IMR-90 (cell line): ENCODE measurements at regions not wholly inside any gene's neighbourhood (a gene's known extent, or its start where the extent isn't known, plus 50 kb on each side); places are given as distances from the start of the nearest gene placed in this dataset.

ENCODE experiments used
- ATAC-seq: fragments of 200-7000 bp; cut with Tn5 transposase; 2 replicates; pipeline ENCODE4 v1.9.1; 2020; ENCODE audit warnings: low read depth, mild to moderate bottlenecking, moderate library complexity
- BruUV-seq: library from RNA; stranded (reverse); fragments of 400-500 nt; replicated peaks from 2 replicates; lab custom pipeline; 2021; lab: Mats Ljungman, UMichigan
- CTCF ChIA-PET: fragments of 300-600 bp; formaldehyde crosslinking; extraction: SDS; loops from one replicate; lab custom pipeline; 2021; ENCODE audit warnings: antibody characterized with exemption; lab: Yijun Ruan, JAX
- POLR2A ChIA-PET: fragments of 300-600 bp; sonication (Branson Sonifier 250); formaldehyde crosslinking; loops from one replicate; lab custom pipeline; 2022; ENCODE audit warnings: antibody characterized with exemption; ENCODE audit not compliant: unreplicated experiment; lab: Charles Lee
- DNase-seq: peaks from one replicate; pipeline ENCODE4 v3.0.0; 2013
- H2AFZ ChIP-seq: replicated peaks from 2 replicates; pipeline ENCODE3; 2013; ENCODE audit warnings: low read length, mild to moderate bottlenecking; ENCODE audit not compliant: poor library complexity
- H2AK5ac ChIP-seq: 2 replicates; pipeline ENCODE4 v1.6.1; 2013; ENCODE audit warnings: low read depth, low read length, inconsistent platforms
- H2AK9ac ChIP-seq: replicated peaks from 2 replicates; pipeline ENCODE3; 2013; ENCODE audit warnings: mild to moderate bottlenecking, low read depth, low read length, moderate library complexity; ENCODE audit not compliant: poor library complexity
- H2BK120ac ChIP-seq: 2 replicates; pipeline ENCODE4 v1.6.1; 2013; ENCODE audit warnings: low read depth, low read length, inconsistent platforms
- H2BK15ac ChIP-seq: 3 replicates; pipeline ENCODE4 v1.6.1; 2013; ENCODE audit warnings: low read depth, low read length, inconsistent platforms
- H2BK20ac ChIP-seq: 2 replicates; pipeline ENCODE4 v1.6.1; 2013; ENCODE audit warnings: low read depth, mild to moderate bottlenecking, inconsistent platforms, low read length, moderate library complexity
- H2BK5ac ChIP-seq: 2 replicates; pipeline ENCODE4 v1.6.1; 2013; ENCODE audit warnings: mild to moderate bottlenecking, low read depth, low read length, inconsistent platforms; ENCODE audit not compliant: poor library complexity, severe bottlenecking
- H3K14ac ChIP-seq: replicated peaks from 2 replicates; pipeline ENCODE4 v1.6.1; 2013; ENCODE audit warnings: low read depth, low read length, inconsistent platforms
- H3K18ac ChIP-seq: 2 replicates; pipeline ENCODE4 v1.6.1; 2013; ENCODE audit warnings: low read depth, low read length, control low read depth
- H3K23ac ChIP-seq: 2 replicates; pipeline ENCODE4 v1.6.1; 2013; ENCODE audit warnings: low read depth, low read length, inconsistent platforms
- H3K27ac ChIP-seq: 2 replicates; pipeline ENCODE4 v1.5.1; 2013; ENCODE audit warnings: mild to moderate bottlenecking, control low read depth, low read length; ENCODE audit not compliant: insufficient read depth
- H3K27me3 ChIP-seq: 2 replicates; pipeline ENCODE4 v1.6.1; 2013; ENCODE audit warnings: low read length; ENCODE audit not compliant: control insufficient read depth, insufficient read depth
- H3K36me3 ChIP-seq: 2 replicates; pipeline ENCODE4 v1.6.1; 2013; ENCODE audit warnings: low read length, mixed read lengths; ENCODE audit not compliant: control insufficient read depth, insufficient read depth
- H3K4ac ChIP-seq: 2 replicates; pipeline ENCODE4 v1.6.1; 2013; ENCODE audit warnings: low read depth, low read length, inconsistent platforms
- H3K4me1 ChIP-seq: 2 replicates; pipeline ENCODE4 v1.6.1; 2013; ENCODE audit warnings: low read length, mixed read lengths; ENCODE audit not compliant: control insufficient read depth, insufficient read depth
- H3K4me2 ChIP-seq: 2 replicates; pipeline ENCODE4 v1.6.1; 2013; ENCODE audit warnings: low read depth, mild to moderate bottlenecking, control low read depth, low read length, moderate library complexity
- H3K4me3 ChIP-seq: 2 replicates; pipeline ENCODE4 v1.5.1; 2013; ENCODE audit warnings: low read depth, mild to moderate bottlenecking, control low read depth, low read length, moderate library complexity; ENCODE audit not compliant: insufficient read depth
- H3K56ac ChIP-seq: 2 replicates; pipeline ENCODE4 v1.6.1; 2013; ENCODE audit warnings: low read length, inconsistent platforms; ENCODE audit not compliant: insufficient read depth; ENCODE audit errors: extremely low read depth
- H3K79me1 ChIP-seq, 2 experiments: 2 replicates each; pipeline ENCODE4 v1.6.1; 2013; ENCODE audit warnings: low read length in 2 of 2, inconsistent platforms in 1 of 2, low read depth in 1 of 2
- H3K9ac ChIP-seq: 2 replicates; pipeline ENCODE4 v1.6.1; 2013; ENCODE audit warnings: low read depth, low read length, control low read depth
- H3K9me1 ChIP-seq: 2 replicates; pipeline ENCODE4 v1.6.1; 2013; ENCODE audit warnings: low read length, inconsistent platforms; ENCODE audit not compliant: insufficient read depth
- H3K9me3 ChIP-seq: 2 replicates; pipeline ENCODE4 v1.6.1; 2013; ENCODE audit warnings: low read length; ENCODE audit not compliant: control insufficient read depth, insufficient read depth
- H4K20me1 ChIP-seq: 2 replicates; pipeline ENCODE4 v1.6.1; 2013; ENCODE audit warnings: low read length, inconsistent platforms; ENCODE audit not compliant: insufficient read depth
- H4K5ac ChIP-seq: 2 replicates; pipeline ENCODE4 v1.6.1; 2013; ENCODE audit warnings: mild to moderate bottlenecking, low read depth, low read length, control low read depth
- H4K8ac ChIP-seq, 2 experiments: 2 replicates each; pipeline ENCODE4 v1.6.1; 2013; ENCODE audit warnings: low read depth in 2 of 2, low read length in 2 of 2, control low read depth in 1 of 2, inconsistent platforms in 1 of 2
- H4K91ac ChIP-seq: 2 replicates; pipeline ENCODE4 v1.6.1; 2013; ENCODE audit warnings: low read depth, low read length, inconsistent platforms; ENCODE audit not compliant: insufficient read depth
- CHD1 ChIP-seq: IDR thresholded peaks from 2 replicates; pipeline ENCODE4 v1.6.1; 2012; ENCODE audit warnings: low read depth, low read length, improper control_type of control experiment
- MAZ ChIP-seq: IDR thresholded peaks from 2 replicates; pipeline ENCODE4 v1.6.1; 2012; ENCODE audit warnings: low read depth, mild to moderate bottlenecking, low read length, improper control_type of control experiment, moderate library complexity, borderline replicate concordance
- RFX5 ChIP-seq: IDR thresholded peaks from 2 replicates; pipeline ENCODE4 v1.8.0; 2012; ENCODE audit warnings: low read depth, mild to moderate bottlenecking, low read length, moderate library complexity
- SMC3 ChIP-seq: fragments of 150-350 bp; IDR thresholded peaks from 2 replicates; pipeline ENCODE4 v1.6.1; 2016; ENCODE audit warnings: low read depth, mild to moderate bottlenecking, antibody characterized with exemption, low read length, moderate library complexity
- USF2 ChIP-seq: fragments of 150-350 bp; IDR thresholded peaks from 2 replicates; pipeline ENCODE4 v1.6.1; 2017; ENCODE audit warnings: mild to moderate bottlenecking, antibody characterized with exemption, low read length, low read depth
- WGBS, 2 experiments: methylation state at CpG; one replicate each; pipeline versions ENCODE4 v1.1.5 to v1.1.7; 2013; ENCODE audit warnings: missing lambda C conversion rate in 2 of 2; ENCODE audit not compliant: insufficient read length in 1 of 2; ENCODE audit errors: extremely low coverage in 2 of 2; 5-methylcytosine and 5-hydroxymethylcytosine counted together
- dilution Hi-C: fragments of 300-500 bp; cut with HindIII; formaldehyde crosslinking; loops from one replicate; pipeline ENCODE4 v1.14.3; 2018; ENCODE audit warnings: low sequenced_read_pairs; ENCODE audit not compliant: unreplicated experiment
- in situ Hi-C: fragments of 300-500 bp; cut with MboI; formaldehyde crosslinking; loops from 3 replicates; pipeline ENCODE4 v1.14.3; 2019; ENCODE audit warnings: low sequenced_read_pairs, inconsistent platforms, mixed read lengths
- intact Hi-C: fragments of 100-400 bp; cut with micrococcal nuclease; formaldehyde crosslinking; loops from 2 replicates; pipeline ENCODE4 v1.10.0; 2022
- TF ChIP-seq, protein P1 (sequence below): fragments of 150-350 bp; IDR thresholded peaks from 2 replicates; pipeline ENCODE4 v1.6.1; 2016; ENCODE audit warnings: low read depth, mild to moderate bottlenecking, low read length, moderate library complexity, borderline replicate concordance

GRCh38 chr1:73162564-73162963 is 880.2 kb upstream of the NEGR1 start:
- TF ChIP-seq MAZ (no peak), SMC3 (no peak), USF2 (no peak), CHD1 (no peak), RFX5 (no peak)
- TF ChIP-seq, protein P1, sequence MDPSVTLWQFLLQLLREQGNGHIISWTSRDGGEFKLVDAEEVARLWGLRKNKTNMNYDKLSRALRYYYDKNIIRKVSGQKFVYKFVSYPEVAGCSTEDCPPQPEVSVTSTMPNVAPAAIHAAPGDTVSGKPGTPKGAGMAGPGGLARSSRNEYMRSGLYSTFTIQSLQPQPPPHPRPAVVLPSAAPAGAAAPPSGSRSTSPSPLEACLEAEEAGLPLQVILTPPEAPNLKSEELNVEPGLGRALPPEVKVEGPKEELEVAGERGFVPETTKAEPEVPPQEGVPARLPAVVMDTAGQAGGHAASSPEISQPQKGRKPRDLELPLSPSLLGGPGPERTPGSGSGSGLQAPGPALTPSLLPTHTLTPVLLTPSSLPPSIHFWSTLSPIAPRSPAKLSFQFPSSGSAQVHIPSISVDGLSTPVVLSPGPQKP, result no peak

More at GRCh38 chr1:73162564-73162963, 880.2 kb upstream of the NEGR1 start:
- no peak overlapping the region for H3K4me3 ChIP-seq
- H3K18ac ChIP-seq, result no peak overlapping the region
- no peak overlapping the region for H2BK5ac ChIP-seq
- H3K56ac ChIP-seq, result no peak overlapping the region
- H3K14ac ChIP-seq, result no peak overlapping the region
- in situ Hi-C loops (no loop called here), intact Hi-C loops (no loop called here), dilution Hi-C loops (no loop called here)
- no peak overlapping the region for H3K4ac ChIP-seq
- H2BK15ac ChIP-seq, result no peak overlapping the region
- H2AK9ac ChIP-seq, result no peak overlapping the region
- H3K79me1 ChIP-seq, result no peaks in the 10 kb centered on the region
- no peak for DNase-seq
- no peak overlapping the region for H4K8ac ChIP-seq
- no peak overlapping the region for H2AK5ac ChIP-seq
- no peak overlapping the region for H3K23ac ChIP-seq
- H3K9me1 ChIP-seq, result no peaks in the 10 kb centered on the region
- H3K27ac ChIP-seq, result no peak overlapping the region
- no peak for ATAC-seq
- H4K20me1 ChIP-seq, result no peaks in the 10 kb centered on the region
- H3K9me3 ChIP-seq, result peaks cover 7% of the 10 kb centered on the region
- CTCF ChIA-PET, result no interaction called here
- H2BK120ac ChIP-seq, result no peak overlapping the region
- H3K9ac ChIP-seq, result no peak overlapping the region
- H2BK20ac ChIP-seq, result no peak overlapping the region
- H3K4me2 ChIP-seq, result no peak overlapping the region
- H2AFZ ChIP-seq, result no peak overlapping the region
- POLR2A ChIA-PET, result no interaction called here
- H4K5ac ChIP-seq, result no peak overlapping the region
- no peaks in the 10 kb centered on the region for H3K27me3 ChIP-seq
- no peak overlapping the region for H4K91ac ChIP-seq
- 20% methylated on average over 1 of the region's 5 CpGs; no CpG with 5 or more reads in 1 of the 2 experiments for WGBS, 2 experiments
- H3K4me1 ChIP-seq, result no peaks in the 10 kb centered on the region
- no TSS peak for BruUV-seq
- H3K36me3 ChIP-seq, result no peaks in the 10 kb centered on the region
